ENCODE measurements at regions not wholly inside any gene's neighbourhood (a gene's known extent, or its start where the extent isn't known, plus 50 kb on each side); places are given as distances from the start of the nearest gene placed in this dataset.
"Not testable (repeated sequence)": the region's sequence is repeated elsewhere in the genome, so short reads cannot be mapped to it uniquely, and the experiment has no call there.

DNA sequence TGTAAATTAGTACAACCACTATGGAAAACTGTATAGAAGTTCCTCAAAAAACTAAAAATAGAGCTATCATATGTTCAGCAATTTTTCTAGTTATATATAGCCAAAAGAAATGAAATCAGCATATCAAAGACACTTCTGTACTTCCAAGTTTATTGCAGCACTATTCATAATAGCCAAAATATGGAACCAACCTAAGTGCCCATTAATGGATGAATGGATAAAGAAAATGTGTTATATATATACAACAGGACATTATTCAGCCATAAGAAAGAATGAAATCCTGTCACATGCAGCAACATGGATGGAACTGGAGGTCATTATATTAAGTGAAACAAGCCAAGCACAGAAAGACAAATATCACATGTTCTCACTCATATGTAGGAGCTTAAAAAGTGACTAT, 112.6 kb downstream of the MDH1 start:
- CTCF ChIA-PET (ENCODE audit: unreplicated experiment) = no interaction called here
- BruUV-seq (replicated peaks) = no TSS peak
- Histone ChIP-seq H3K79me2 (ENCODE audit: insufficient read depth, low read depth, low read length) (no peaks in the 10 kb centered on the region), H3K9me2 (ENCODE audit: insufficient read depth, low read length) (no peaks in the 10 kb centered on the region), H3K36me3 (ENCODE audit: insufficient read depth, low read length) (no peaks in the 10 kb centered on the region), H3K4me3 (ENCODE audit: low read depth, low read length, poor library complexity, severe bottlenecking) (no peak overlapping the region), H3K9me3 (ENCODE audit: low read length) (no peaks in the 10 kb centered on the region), H4K20me1 (ENCODE audit: insufficient read depth, low read length) (no peaks in the 10 kb centered on the region), H3K4me1 (ENCODE audit: insufficient read depth, low read length, poor library complexity, severe bottlenecking) (no peaks in the 10 kb centered on the region), H3K27ac (ENCODE audit: low read depth, low read length, poor library complexity, severe bottlenecking) (no peak overlapping the region), H3K4me2 (ENCODE audit: low read length) (no peak overlapping the region), H2AFZ (ENCODE audit: low read length) (no peak overlapping the region)
- intact Hi-C loops (cut with micrococcal nuclease; ENCODE audit: unreplicated experiment) = no loop called here
- POLR2A ChIA-PET = interaction anchor here (0.5 to 1.2 kb wide), 4 partner anchors 137 to 559 kb away, joined by 3 to 4 read pairs (median 3); no protein-coding TSS in a partner anchor
- DNase-seq (ENCODE audit: low spot score) = no peak
- TF ChIP-seq, protein P1, sequence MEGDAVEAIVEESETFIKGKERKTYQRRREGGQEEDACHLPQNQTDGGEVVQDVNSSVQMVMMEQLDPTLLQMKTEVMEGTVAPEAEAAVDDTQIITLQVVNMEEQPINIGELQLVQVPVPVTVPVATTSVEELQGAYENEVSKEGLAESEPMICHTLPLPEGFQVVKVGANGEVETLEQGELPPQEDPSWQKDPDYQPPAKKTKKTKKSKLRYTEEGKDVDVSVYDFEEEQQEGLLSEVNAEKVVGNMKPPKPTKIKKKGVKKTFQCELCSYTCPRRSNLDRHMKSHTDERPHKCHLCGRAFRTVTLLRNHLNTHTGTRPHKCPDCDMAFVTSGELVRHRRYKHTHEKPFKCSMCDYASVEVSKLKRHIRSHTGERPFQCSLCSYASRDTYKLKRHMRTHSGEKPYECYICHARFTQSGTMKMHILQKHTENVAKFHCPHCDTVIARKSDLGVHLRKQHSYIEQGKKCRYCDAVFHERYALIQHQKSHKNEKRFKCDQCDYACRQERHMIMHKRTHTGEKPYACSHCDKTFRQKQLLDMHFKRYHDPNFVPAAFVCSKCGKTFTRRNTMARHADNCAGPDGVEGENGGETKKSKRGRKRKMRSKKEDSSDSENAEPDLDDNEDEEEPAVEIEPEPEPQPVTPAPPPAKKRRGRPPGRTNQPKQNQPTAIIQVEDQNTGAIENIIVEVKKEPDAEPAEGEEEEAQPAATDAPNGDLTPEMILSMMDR (conservative IDR thresholded peaks at IDR 0.05; ENCODE audit: low read length) = no peak
- TF ChIP-seq EZH2phosphoT487 (IDR thresholded peaks at IDR 0.05; ENCODE audit: borderline replicate concordance, low read depth, low read length) = no peak

DNA sequence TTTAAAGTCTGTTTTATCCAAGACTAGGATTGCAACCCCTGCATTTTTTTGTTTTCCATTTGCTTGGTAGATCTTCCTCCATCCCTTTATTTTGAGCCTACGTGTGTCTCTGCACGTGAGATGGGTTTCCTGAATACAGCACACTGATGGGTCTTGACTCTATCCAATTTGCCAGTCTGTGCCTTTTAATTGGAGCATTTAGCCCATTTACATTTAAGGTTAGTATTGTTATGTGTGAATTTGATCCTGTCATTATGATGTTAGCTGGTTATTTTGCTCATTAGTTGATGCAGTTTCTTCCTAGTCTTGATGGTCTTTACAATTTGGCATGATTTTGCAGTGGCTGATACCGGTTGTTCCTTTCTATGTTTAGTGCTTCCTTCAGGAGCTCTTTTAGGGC, 117.3 kb downstream of the MDH1 start:
- H4K20me1 ChIP-seq (ENCODE audit: insufficient read depth, low read length); BruUV-seq (replicated peaks); DNase-seq (ENCODE audit: low spot score); CTCF ChIA-PET (ENCODE audit: unreplicated experiment); POLR2A ChIA-PET; intact Hi-C loops (cut with micrococcal nuclease; ENCODE audit: unreplicated experiment); H2AFZ ChIP-seq (ENCODE audit: low read length); H3K9me3 ChIP-seq (ENCODE audit: low read length); H3K4me3 ChIP-seq (ENCODE audit: low read depth, low read length, poor library complexity, severe bottlenecking); H3K79me2 ChIP-seq (ENCODE audit: insufficient read depth, low read depth, low read length); H3K4me2 ChIP-seq (ENCODE audit: low read length); H3K9me2 ChIP-seq (ENCODE audit: insufficient read depth, low read length); H3K27ac ChIP-seq (ENCODE audit: low read depth, low read length, poor library complexity, severe bottlenecking); H3K4me1 ChIP-seq (ENCODE audit: insufficient read depth, low read length, poor library complexity, severe bottlenecking); H3K36me3 ChIP-seq (ENCODE audit: insufficient read depth, low read length): not testable (repeated sequence)

GRCh38 chr2:63710732-63711131, 122.0 kb downstream of the MDH1 start:
- H3K79me2 ChIP-seq (ENCODE audit: insufficient read depth, low read depth, low read length) = no peaks in the 10 kb centered on the region
- DNase-seq (ENCODE audit: low spot score) = no peak
- no peaks in the 10 kb centered on the region for H3K9me2 ChIP-seq (ENCODE audit: insufficient read depth, low read length)
- no peak overlapping the region for H3K4me3 ChIP-seq (ENCODE audit: low read depth, low read length, poor library complexity, severe bottlenecking)
- no peaks in the 10 kb centered on the region for H4K20me1 ChIP-seq (ENCODE audit: insufficient read depth, low read length)
- POLR2A ChIA-PET = interaction anchor here (0.8 kb wide), 1 partner anchor 52 kb away, joined by 3 read pairs; no protein-coding TSS in a partner anchor
- intact Hi-C loops (cut with micrococcal nuclease; ENCODE audit: unreplicated experiment) = no loop called here
- no TSS peak for BruUV-seq (replicated peaks)
- H3K9me3 ChIP-seq (ENCODE audit: low read length) = no peaks in the 10 kb centered on the region
- H3K27ac ChIP-seq (ENCODE audit: low read depth, low read length, poor library complexity, severe bottlenecking) = no peak overlapping the region
- CTCF ChIA-PET (ENCODE audit: unreplicated experiment) = no interaction called here
- no peak overlapping the region for H3K4me2 ChIP-seq (ENCODE audit: low read length)
- H3K36me3 ChIP-seq (ENCODE audit: insufficient read depth, low read length) = no peaks in the 10 kb centered on the region
- TF ChIP-seq, protein P1 (conservative IDR thresholded peaks at IDR 0.05; ENCODE audit: low read length) = no peak
- TF ChIP-seq EZH2phosphoT487 (IDR thresholded peaks at IDR 0.05; ENCODE audit: borderline replicate concordance, low read depth, low read length) = no peak
- no peaks in the 10 kb centered on the region for H3K4me1 ChIP-seq (ENCODE audit: insufficient read depth, low read length, poor library complexity, severe bottlenecking)
- no peak overlapping the region for H2AFZ ChIP-seq (ENCODE audit: low read length)

Data from OCI-LY7 (cell line).